Ammon's horn (tissue), 1 donor: ENCODE measurements at regions not wholly inside any gene's neighbourhood (a gene's known extent, or its start where the extent isn't known, plus 50 kb on each side); places are given as distances from the start of the nearest gene placed in this dataset.

Experiments
- DNase-seq: peaks from one replicate; pipeline ENCODE4 v3.0.0-alpha.2; 2016; ENCODE audit warnings: low spot score

GRCh38 chr6:82015043-82015442, 232.5 kb downstream of the IBTK start:
- no peak for DNase-seq

GRCh38 chr6:82013561-82014530, 233.7 kb downstream of the IBTK start:
- no peak for DNase-seq

- no peak for DNase-seq
Measured at GRCh38 chr6:82006027-82006738, 241.4 kb downstream of the IBTK start.

GRCh38 chr6:82000551-82000950, 247.0 kb downstream of the IBTK start:
- no peak for DNase-seq

GRCh38 chr6:81999826-82000225, 247.3 kb upstream of the TENT5A start:
- no peak for DNase-seq

GRCh38 chr6:81999270-81999669, 246.8 kb upstream of the TENT5A start:
- DNase-seq: no peak

DNA sequence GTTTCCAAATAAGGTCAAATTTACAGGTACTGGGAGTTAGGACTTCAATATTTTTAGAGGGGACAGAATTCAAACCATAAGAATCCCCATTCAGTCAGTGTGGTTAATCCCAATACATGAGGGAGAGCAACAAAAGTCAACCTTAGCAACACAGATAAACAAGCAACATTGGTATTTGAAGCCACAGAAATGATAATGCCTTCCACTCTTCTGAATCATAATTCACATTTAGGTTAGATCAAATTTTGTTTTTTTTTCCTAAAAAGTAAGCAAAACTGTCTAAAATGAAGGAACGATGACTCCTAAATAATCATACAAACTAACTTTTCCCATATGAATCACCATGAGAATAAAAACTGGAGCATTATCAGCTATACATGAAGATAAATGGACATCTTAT, 246.0 kb upstream of the TENT5A start:
- no peak for DNase-seq

DNA sequence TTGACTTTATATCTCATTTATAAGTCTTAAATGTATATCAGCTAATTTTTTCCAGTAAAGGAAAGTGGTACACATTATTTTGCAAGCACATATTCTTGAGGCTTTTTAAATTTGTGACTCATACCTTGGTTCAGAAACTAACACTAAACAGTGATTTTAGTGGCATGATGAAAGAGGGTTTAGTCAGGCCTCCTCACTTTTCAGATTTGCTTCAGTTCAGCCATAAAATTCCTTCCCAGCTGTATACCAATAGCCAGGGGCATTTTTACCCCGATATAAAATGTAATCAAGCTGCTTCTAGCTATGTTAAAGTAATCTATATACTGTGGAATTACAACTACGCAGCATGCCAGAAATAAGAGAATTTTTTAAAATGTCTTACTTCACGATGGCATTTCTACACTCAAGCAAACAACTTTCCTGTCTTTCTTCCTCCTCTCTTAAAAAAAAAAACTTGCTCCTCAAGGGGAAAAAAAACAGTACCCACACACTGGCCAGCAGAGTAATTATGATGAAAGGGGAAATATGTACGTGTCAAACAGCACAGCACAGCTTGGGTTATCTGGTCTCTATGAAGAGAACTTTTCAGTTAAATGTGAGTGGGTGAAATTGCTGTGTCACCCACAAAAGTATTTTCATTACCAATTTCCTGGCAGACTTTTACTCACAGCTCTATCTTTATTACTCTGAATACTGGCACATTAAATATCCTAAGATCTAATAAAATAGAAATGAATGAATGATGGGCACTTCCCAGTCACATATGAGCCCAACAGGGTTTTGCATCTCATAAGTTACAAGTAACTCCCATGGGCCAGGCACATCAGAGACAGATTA, 244.8 kb upstream of the TENT5A start:
- no peak for DNase-seq

DNA sequence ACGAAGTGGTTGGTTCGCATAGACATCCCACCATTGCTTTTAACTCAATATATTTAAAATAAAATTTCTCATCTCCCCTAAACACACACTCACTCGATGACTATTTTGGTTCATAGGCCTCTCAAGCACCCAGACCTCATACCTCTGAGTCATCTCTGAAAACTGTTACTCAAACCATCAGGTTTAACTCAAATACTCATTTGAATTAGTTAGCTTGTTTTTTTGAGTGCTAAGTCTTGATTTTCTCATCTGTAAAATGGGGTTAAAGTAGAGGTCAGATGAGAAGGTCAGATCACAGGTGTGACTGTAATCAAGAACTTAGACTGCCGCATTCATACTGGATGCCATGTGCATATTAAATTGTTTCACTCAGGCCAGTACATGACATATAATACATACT, 243.9 kb upstream of the TENT5A start:
- DNase-seq: no peak

GRCh38 chr6:81995548-81996289, 243.2 kb upstream of the TENT5A start:
- no peak for DNase-seq

- DNase-seq: no peak
Measured at GRCh38 chr6:81988871-81989270, 236.4 kb upstream of the TENT5A start.

GRCh38 chr6:81988446-81988845, 236.0 kb upstream of the TENT5A start:
- DNase-seq: no peak

- DNase-seq: no peak
Measured at GRCh38 chr6:81987293-81987692, 234.8 kb upstream of the TENT5A start.

DNA sequence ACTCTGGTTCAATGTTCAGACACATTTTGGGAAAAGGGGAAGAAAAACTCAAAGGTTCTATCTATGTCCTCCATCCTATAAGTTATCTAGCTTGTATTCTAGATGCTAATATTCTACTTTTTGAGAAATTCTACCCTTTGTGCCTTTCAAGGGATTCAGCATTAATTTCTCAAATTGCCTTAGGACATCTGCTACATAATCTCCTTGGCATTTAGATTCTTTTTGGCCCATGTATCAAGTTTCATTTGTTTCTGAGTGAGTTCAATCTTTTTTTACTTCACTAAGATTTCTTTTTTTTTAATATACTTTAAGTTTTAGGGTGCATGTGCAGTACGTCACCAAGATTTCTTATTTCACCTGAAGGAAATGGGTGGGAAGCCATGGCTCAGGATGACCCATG, 232.7 kb upstream of the TENT5A start:
- no peak for DNase-seq

GRCh38 chr6:81984599-81984998, 232.1 kb upstream of the TENT5A start:
- DNase-seq: no peak

DNA sequence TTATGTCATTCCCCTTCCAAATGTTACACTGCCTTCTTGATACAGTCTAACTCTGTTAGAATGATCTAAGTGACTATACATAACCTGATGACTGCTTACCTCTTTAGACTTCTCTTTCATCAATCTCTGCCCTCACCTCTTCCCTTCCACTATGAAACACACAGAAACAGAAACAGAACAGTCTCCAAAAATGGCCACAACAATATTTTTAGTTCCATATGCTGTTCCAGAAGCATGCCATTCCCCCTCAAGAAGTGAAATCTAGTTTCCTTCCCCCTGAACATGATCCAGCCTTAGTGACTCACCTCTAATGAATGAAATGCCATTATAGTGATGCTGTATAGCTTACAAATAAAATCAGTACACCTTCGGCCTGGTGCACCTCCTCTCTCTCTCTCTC, 229.3 kb upstream of the TENT5A start:
- no peak for DNase-seq

- DNase-seq: no peak
Measured at GRCh38 chr6:81979767-81980166, 227.3 kb upstream of the TENT5A start.

DNA sequence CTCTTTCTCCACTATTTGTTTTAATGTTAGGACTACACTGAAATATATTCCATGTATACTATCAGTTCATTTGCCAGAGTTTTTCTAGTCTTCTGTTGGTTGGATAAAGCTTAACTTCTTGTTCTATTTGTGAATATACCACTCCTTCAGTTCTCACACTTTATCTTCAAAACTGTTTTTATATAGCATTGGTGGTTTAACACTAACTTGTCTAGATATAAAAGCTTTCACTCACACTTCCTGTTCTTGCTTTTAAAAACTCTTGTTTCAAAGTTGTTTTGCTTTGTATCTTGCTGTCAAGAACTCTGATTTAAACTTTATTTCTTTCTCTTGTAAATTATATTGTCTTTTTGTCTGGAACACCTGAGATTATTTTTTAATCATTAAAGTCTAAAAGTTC, 226.8 kb upstream of the TENT5A start:
- DNase-seq: no peak

- no peak for DNase-seq
Measured at GRCh38 chr6:81978230-81978629, 225.7 kb upstream of the TENT5A start.

DNA sequence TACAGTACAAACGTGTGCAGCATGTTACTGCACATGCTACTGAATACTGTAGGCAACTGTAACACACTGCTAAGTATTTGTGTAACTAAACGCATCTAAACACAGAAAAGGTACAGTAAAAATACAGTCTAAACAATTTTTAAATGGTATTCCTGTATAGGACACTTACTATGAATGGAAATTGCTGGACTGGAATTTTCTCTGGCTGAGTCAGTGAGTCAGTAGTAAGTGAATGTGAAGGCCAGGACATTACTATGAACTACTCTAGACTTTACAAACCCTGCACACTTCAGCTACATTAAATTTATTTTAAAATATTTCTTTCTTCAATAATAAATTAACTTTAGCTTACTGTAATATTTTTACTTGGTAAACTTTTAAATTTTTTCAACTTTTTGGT, 225.0 kb upstream of the TENT5A start:
- no peak for DNase-seq

DNA sequence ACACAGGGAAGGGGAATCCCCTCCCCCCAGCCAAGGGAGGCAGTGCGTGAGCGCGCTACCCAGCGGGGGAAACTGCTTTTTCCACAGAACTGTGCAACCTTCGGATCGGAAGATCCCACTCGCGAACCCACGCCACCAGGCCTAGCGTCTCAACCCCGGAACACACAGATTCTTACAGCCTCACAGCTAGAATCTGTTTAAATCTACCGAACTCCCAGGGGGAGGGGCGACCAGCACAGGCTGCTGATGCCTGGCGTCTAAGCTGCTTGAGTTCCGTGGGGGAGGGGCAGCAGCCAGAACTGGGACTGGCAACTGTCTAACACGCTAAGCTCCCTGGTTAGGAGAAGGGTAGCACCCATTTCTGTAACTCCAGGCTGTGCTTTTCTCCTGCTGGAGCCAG, 217.3 kb upstream of the TENT5A start:
- no peak for DNase-seq

- no peak for DNase-seq
Measured at GRCh38 chr6:81969011-81969410, 216.5 kb upstream of the TENT5A start.
